ENCODE measurements at regions not wholly inside any gene's neighbourhood (a gene's known extent, or its start where the extent isn't known, plus 50 kb on each side); places are given as distances from the start of the nearest gene placed in this dataset.
"Not testable (repeated sequence)": the region's sequence is repeated elsewhere in the genome, so short reads cannot be mapped to it uniquely, and the experiment has no call there.

GRCh38 chr5:18370531-18370930 lies 736.3 kb downstream of the TAF11L14 start:
- in situ Hi-C loops (cut with HindIII; ENCODE audit: low pct_unique_long_range_greater_than_20kb, low sequenced_read_pairs) = no loop called here
- TF ChIP-seq JUND (IDR thresholded peaks at IDR 0.05; ENCODE audit: low read depth) = no peak
- no peak for DNase-seq (ENCODE audit: low read depth in 1 of 2, low spot score in 1 of 2)

GRCh38 chr5:18375641-18376040 lies 741.4 kb downstream of the TAF11L14 start:
- no peak for TF ChIP-seq JUND (IDR thresholded peaks at IDR 0.05; ENCODE audit: low read depth)
- in situ Hi-C loops (cut with HindIII; ENCODE audit: low pct_unique_long_range_greater_than_20kb, low sequenced_read_pairs) = no loop called here
- no peak for DNase-seq (ENCODE audit: low read depth in 1 of 2, low spot score in 1 of 2)

GRCh38 chr5:18378066-18378465 lies 743.8 kb downstream of the TAF11L14 start:
- in situ Hi-C loops (cut with HindIII; ENCODE audit: low pct_unique_long_range_greater_than_20kb, low sequenced_read_pairs) = no loop called here
- TF ChIP-seq JUND (IDR thresholded peaks at IDR 0.05; ENCODE audit: low read depth) = no peak
- DNase-seq (ENCODE audit: low read depth in 1 of 2, low spot score in 1 of 2) = no peak

GRCh38 chr5:18379189-18379588 lies 744.9 kb downstream of the TAF11L14 start:
- no peak for DNase-seq (ENCODE audit: low read depth in 1 of 2, low spot score in 1 of 2)
- TF ChIP-seq JUND (IDR thresholded peaks at IDR 0.05; ENCODE audit: low read depth) = no peak
- in situ Hi-C loops (cut with HindIII; ENCODE audit: low pct_unique_long_range_greater_than_20kb, low sequenced_read_pairs) = no loop called here

GRCh38 chr5:18380729-18381362 lies 746.6 kb downstream of the TAF11L14 start:
- no peak for DNase-seq (ENCODE audit: low read depth in 1 of 2, low spot score in 1 of 2)
- in situ Hi-C loops (cut with HindIII; ENCODE audit: low pct_unique_long_range_greater_than_20kb, low sequenced_read_pairs) = no loop called here

GRCh38 chr5:18393565-18394442 lies 759.5 kb downstream of the TAF11L14 start:
- in situ Hi-C loops (cut with HindIII; ENCODE audit: low pct_unique_long_range_greater_than_20kb, low sequenced_read_pairs) = no loop called here
- DNase-seq (ENCODE audit: low read depth in 1 of 2, low spot score in 1 of 2) = peak; percentile 42 to 72

More at GRCh38 chr5:18380729-18381362, 746.6 kb downstream of the TAF11L14 start:
- no peak for TF ChIP-seq JUND (IDR thresholded peaks at IDR 0.05; ENCODE audit: low read depth)

GRCh38 chr5:18394443-18394804 lies 760.2 kb downstream of the TAF11L14 start:
- DNase-seq (ENCODE audit: low read depth in 1 of 2, low spot score in 1 of 2) = no peak
- no peak for TF ChIP-seq JUND (IDR thresholded peaks at IDR 0.05; ENCODE audit: low read depth)
- in situ Hi-C loops (cut with HindIII; ENCODE audit: low pct_unique_long_range_greater_than_20kb, low sequenced_read_pairs) = no loop called here

More at GRCh38 chr5:18393565-18394442, 759.5 kb downstream of the TAF11L14 start:
- TF ChIP-seq JUND (IDR thresholded peaks at IDR 0.05; ENCODE audit: low read depth) = no peak

GRCh38 chr5:18395126-18396110 lies 761.2 kb downstream of the TAF11L14 start:
- DNase-seq (ENCODE audit: low read depth in 1 of 2, low spot score in 1 of 2) = no peak
- no peak for TF ChIP-seq JUND (IDR thresholded peaks at IDR 0.05; ENCODE audit: low read depth)
- in situ Hi-C loops (cut with HindIII; ENCODE audit: low pct_unique_long_range_greater_than_20kb, low sequenced_read_pairs) = no loop called here

- peak; percentile 29 to 79 for DNase-seq (ENCODE audit: low read depth in 1 of 2, low spot score in 1 of 2)
- TF ChIP-seq JUND (IDR thresholded peaks at IDR 0.05; ENCODE audit: low read depth) = peak; percentile 61; the same call in 1 of the 2 replicates
- in situ Hi-C loops (cut with HindIII; ENCODE audit: low pct_unique_long_range_greater_than_20kb, low sequenced_read_pairs) = no loop called here
Observed at GRCh38 chr5:18397371-18397770, 763.1 kb downstream of the TAF11L14 start.

GRCh38 chr5:18397891-18398290 lies 763.6 kb downstream of the TAF11L14 start:
- in situ Hi-C loops (cut with HindIII; ENCODE audit: low pct_unique_long_range_greater_than_20kb, low sequenced_read_pairs) = no loop called here
- no peak for TF ChIP-seq JUND (IDR thresholded peaks at IDR 0.05; ENCODE audit: low read depth)

GRCh38 chr5:18399461-18400327 lies 765.4 kb downstream of the TAF11L14 start:
- in situ Hi-C loops (cut with HindIII; ENCODE audit: low pct_unique_long_range_greater_than_20kb, low sequenced_read_pairs); DNase-seq (ENCODE audit: low read depth in 1 of 2, low spot score in 1 of 2): not testable (repeated sequence)

More at GRCh38 chr5:18397891-18398290, 763.6 kb downstream of the TAF11L14 start:
- DNase-seq (ENCODE audit: low read depth in 1 of 2, low spot score in 1 of 2) = no peak

All from T47D (cell line).